Renal cortical epithelial cell (primary cell): ENCODE measurements at regions not wholly inside any gene's neighbourhood (a gene's known extent, or its start where the extent isn't known, plus 50 kb on each side); places are given as distances from the start of the nearest gene placed in this dataset.
A peak's percentile ranks its signal among the peaks of the same experiment; 100 is the strongest.

Source experiments
- DNase-seq: peaks from one replicate; pipeline ENCODE4 v3.0.0-alpha.2; 2011; ENCODE audit warnings: low read depth

- no peak for DNase-seq
Measured at GRCh38 chr1:106677181-106677580, 379.3 kb upstream of the PRMT6 start.

DNA sequence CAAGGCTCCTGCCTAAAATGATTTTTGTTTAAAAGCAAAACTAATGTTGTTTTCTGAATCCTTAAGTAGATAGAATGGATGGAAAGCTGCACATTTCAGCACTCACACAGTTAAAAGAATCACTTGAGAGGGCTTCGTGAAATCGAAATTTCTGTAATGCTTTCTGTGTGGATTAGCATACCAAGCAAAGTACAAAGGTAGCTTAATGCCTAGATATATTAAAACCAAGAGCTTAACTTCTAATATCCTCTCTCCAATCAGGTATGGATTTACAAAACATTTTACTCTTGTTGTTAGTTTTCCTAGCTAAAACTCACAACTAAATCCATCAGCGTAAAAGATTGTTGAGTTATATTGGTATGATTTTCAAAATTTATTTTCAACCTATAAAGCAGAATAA lies 378.8 kb upstream of the PRMT6 start:
- no peak for DNase-seq

DNA sequence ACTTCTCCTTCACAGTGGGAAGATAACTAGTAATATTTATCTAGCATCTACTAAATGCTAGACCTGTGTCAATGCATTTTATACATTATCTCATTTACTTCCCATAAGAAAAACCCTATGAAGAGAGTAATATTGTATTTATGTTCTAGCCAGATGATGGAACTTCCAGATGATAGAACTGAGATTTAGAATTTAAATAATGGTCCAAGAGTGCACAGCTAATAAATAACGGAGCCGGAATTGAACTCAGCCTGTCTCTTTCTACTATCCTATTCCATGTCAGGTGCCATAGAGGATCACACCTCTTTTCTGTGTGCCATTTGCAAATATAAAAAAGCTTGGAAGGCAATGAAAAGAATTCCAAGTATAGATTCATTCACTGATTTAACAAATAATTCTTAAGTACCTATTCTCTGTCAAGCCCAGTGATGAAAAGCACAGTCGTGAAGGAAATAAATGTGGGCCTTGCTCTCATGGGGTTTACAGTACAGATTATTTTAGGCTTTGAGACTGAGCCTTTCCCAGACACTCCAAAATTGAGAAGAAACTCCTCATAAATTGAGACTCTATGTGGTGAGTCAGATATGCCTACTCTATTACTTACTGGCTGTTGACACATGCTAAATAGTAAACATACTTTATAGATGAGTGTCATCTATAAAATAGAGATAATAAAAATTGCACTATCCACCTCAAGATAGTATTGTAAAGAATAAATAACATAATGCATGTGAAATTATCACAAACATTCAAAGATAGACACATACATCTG lies 378.0 kb upstream of the PRMT6 start:
- DNase-seq, result no peak

DNA sequence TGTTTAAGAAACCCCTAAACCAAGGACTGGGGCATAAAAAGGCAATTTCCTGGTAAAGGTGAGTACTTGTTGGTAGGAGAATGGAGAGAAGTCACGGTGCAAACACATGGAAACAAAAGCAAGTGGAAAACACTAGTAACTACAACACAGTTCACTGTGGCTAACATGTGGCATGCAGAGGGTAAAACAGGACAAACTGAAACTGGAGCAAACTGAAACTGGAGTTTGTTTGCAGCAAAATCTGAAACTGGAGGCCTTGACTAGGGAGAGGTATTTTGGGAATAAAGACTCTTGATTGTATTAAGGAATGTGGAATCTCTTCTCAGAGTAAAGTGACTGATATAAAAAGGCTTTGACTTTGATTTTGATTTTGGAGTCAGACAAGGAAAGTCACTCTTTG lies 376.3 kb upstream of the PRMT6 start:
- DNase-seq, result no peak

DNA sequence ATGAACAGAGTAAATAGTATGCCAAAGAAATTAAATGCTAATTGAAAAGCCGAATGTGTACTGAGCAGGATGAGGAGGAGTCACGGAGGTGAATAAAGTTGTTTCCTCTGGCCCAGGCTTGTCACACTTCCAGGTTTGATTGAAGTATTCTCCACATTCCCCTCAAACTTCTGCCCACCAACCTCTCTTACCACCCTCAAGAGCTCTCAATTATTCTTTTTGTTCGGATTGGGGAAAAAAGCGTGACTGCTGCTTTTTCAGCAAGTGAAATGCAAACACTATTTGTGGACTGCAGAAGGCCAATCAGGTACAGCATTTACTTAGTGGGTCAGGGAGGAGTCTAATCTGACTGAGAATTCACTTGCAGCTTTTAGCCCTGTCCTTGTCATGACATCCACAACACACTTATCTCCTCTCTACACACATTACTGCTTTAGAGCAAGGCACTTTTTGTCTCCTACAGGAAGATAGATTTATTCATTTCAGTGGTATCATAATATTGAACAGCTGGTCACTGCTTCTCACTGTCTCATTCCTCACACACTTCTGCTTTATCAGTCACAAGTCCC lies 375.6 kb upstream of the PRMT6 start:
- DNase-seq, result no peak

DNA sequence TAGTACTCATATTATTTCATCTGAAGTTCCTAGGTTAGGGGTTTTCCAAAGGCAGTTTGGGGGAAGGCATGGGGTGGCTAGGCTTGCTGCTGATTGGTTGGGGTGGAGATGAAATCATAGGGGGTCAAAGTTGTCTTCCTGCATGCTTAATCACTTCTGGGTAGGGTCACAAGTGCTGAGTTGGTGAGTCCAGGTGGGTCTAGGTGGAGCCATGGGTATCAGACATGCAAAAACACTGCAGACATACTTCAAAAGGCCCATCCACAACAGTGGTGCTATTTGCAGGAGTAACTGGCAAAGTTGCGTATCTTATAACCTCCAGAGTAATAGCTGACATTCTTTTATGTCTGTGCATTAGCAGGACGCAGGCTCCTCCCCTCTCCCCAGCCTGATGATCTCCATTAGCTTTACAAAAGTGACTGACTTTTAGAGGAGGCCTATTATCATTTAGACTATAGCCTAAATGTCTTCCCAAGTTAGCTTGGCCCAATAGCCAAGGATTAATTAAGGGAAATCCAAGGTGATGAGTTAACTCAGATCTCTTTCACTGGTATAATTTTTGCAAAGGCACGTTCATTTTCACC lies 374.4 kb upstream of the PRMT6 start:
- no peak for DNase-seq

- DNase-seq, result no peak
Measured at GRCh38 chr1:106688446-106688845, 368.0 kb upstream of the PRMT6 start.

DNA sequence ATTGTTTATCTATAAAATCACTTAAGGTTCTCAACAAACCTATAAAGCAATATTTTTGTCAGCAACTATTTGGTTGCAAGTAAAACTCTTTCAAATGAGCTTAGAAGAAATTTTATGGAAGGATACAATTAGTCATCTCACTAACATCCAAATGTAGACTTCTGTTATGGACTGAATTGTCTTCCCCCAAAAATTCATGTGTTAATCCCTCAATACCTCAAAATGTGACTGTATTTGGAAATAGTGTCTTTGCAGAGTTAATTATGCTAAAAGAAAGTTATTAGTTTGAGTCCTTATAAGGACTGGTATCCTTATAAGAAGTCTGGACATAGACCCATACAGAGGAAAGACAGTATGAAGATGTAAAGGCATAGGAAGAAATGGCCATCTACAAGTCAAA lies 357.8 kb upstream of the PRMT6 start:
- no peak for DNase-seq

DNA sequence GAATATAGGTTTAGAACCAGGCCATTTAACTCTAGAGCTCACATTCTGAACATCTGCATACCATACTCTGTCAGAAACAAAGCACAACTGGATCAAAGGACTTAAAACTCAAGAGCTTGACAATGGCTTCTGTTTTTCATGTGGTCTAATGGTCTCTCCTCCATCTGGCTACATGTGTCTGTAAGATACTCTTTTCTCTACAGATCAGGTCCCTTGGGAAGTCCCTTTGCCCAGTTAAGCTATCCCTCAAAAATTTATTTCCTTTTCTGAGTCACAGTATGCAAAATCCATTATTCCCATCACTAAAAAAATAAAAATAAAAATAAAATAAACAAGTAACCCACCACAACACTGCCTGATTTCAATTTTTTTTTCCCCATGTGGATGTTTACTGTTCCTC lies 357.0 kb upstream of the PRMT6 start:
- no peak for DNase-seq

GRCh38 chr1:106700211-106700610 lies 356.3 kb upstream of the PRMT6 start:
- no peak for DNase-seq

DNA sequence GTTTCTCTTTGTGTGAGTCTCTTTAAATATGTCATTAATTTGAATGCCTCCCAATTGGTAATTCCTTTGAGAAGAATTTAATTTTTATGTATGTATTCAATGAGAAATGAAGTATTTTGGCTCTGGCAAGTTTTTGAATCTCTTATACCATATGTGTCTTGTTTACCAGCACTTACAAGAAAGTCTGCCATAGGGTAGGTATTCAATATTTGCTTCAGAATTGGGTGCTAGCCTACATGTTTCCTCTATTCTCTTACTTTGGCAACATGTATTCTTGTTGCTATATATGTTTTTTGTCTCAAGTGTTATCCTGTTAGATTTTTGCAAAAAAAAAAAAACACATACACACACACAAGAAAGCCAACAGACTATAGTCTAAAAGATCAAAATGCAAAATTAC lies 350.5 kb upstream of the PRMT6 start:
- no peak for DNase-seq

DNA sequence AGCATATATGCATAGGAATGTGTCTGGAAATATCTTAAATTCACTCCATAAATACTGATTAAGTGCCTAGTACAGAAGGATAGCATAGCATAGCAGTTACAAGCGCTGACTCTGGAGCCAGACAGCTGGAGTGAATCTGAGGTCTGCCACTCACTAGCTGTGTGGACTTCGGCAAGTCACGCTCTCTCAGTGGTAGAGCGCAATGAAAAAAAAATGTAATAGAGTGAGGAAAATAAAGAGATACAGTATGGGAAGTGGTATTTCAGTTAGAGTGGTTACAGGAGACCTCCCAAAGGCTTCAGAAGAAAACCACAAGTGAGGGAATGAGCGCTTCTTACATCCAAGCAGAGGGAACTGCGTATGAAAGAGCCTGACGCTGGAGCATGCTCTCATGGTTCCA lies 338.9 kb upstream of the PRMT6 start:
- no peak for DNase-seq

DNA sequence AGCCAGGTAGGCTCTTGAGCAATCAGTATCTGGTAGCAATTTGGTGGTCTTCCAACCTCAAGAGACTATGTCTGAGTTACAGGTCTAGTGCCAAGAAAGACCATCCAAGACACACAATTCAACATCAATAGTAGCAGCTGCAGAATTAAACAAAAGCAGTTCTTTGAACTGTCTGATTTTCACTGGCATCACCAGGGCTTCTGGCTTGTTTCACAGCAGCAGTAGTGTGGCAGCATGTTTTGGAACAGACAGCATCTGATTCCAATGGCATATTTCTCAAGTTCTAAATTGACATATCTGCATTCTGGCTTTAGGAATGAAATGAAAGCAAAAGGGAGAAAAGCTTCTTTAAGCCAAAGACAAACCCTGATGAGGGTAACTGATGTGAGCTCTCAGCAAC lies 334.7 kb upstream of the PRMT6 start:
- no peak for DNase-seq

DNA sequence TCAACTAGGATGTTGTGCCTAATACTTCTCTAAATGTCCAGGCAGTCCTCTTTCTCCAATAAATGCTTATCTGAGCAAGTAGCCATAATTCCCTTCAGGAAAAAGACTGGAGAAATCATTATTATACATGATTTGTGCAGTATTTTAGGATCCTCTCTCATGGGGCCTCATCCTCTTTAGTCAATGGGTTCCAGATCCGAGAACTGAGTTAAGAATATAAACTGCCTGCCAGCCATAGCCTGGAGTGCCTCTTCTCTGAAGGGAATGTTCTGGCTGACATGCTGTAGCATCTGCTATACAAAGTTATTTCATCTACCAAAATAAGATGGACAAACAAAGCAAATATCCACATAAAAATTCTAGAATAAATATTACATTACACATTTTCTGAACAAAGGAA lies 334.0 kb upstream of the PRMT6 start:
- DNase-seq, result no peak

DNA sequence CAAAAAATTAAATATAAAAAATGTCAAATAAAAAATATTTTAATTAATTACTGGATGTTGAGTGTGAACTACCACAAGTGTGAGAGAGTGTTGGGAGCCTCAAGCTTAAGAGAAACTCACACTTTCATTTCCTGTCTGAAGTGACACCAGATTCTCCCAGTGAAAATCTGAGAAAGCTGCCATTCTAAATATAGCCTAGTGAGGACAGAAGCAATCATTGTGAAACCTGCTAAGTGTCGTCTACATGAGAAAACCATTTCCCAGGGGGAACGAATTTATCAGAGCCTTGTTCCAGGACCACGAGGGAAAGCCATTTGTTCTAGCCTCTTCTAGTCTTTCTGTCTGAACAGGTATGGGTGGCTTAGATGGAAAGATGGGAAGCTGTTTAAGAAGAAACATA lies 329.3 kb upstream of the PRMT6 start:
- no peak for DNase-seq

- peak; percentile 72 for DNase-seq
Measured at GRCh38 chr1:106746448-106747085, 309.9 kb upstream of the PRMT6 start.

- DNase-seq, result no peak
Measured at GRCh38 chr1:106747232-106747631, 309.2 kb upstream of the PRMT6 start.

GRCh38 chr1:106747791-106748190 lies 308.7 kb upstream of the PRMT6 start:
- DNase-seq, result no peak

- no peak for DNase-seq
Measured at GRCh38 chr1:106748606-106749005, 307.9 kb upstream of the PRMT6 start.

DNA sequence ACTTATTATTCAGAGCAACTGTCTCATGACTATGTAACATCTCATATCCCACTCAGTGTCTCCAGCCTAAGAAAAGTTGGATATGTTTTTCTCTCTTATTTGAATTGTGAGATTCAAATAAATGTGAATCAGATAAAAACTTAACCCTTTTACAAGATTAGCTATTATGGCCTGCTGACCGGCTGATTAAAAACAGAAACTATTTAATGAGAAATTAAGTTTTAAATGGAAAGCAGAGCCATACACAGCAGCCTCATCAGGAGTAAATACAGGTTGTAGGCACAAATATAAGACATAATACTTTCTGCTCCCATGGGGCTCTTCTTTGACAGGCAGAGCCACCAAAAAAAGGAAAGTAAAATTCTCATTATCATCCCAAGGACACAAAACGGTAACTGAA lies 307.0 kb upstream of the PRMT6 start:
- DNase-seq, result no peak

- no peak for DNase-seq
Measured at GRCh38 chr1:106749906-106750305, 306.6 kb upstream of the PRMT6 start.

DNA sequence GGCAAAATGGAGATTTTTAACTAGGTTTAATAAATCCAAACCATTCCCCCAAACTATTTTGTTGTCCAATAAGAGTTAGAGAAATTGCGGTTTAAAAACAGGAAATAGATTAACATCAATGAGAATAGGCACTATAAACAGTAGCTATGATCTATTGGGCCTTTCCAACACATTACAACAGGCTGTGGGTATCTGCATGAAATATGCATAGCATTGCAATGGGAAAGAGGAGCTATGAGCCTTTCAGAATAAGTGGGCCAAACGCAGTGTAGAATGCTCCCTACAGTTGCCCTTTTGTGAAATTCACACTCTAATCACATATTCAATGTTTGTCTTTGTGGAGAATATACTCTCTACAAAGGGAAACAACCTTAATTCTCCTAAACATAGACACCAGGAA lies 305.5 kb upstream of the PRMT6 start:
- DNase-seq, result no peak

DNA sequence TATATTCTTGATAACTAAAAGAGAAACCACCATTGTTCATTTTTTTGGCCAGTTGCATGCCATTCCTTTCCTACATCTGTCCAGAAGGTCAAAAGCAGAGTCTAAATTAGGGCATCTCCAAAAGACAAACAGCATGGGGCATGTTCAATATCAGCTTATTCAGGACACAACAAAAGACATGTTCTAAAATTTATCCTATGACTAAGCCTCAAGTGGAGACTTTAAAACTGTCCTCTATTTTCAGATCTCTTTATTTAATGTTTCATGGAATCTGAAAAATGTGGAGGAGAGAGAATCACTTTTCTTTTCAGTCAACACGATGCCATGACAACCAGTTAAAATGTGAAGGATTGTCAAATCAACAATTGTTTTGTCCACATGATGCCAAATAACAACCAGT lies 303.4 kb upstream of the PRMT6 start:
- DNase-seq, result no peak
